Erythroblast (primary cell): ENCODE measurements at regions not wholly inside any gene's neighbourhood (a gene's known extent, or its start where the extent isn't known, plus 50 kb on each side); places are given as distances from the start of the nearest gene placed in this dataset.
"Not testable (repeated sequence)": the region's sequence is repeated elsewhere in the genome, so short reads cannot be mapped to it uniquely, and the experiment has no call there.

Experiments used
- DNase-seq, 2 experiments: peaks; one replicate each; lab custom pipeline; 2025; lab: John Stamatoyannopoulos, UW
- GATA1 ChIP-seq: IDR thresholded peaks from 2 replicates; pipeline ENCODE4 v1.6.1; 2011; ENCODE audit warnings: low read depth, mild to moderate bottlenecking, control low read depth, low read length, moderate library complexity
- POLR2A ChIP-seq: IDR thresholded peaks from 2 replicates; pipeline ENCODE4 v1.6.1; 2011; ENCODE audit warnings: mild to moderate bottlenecking, low read length

- DNase-seq = no peak
- no peak for TF ChIP-seq POLR2A
- TF ChIP-seq GATA1 = no peak
Measured at GRCh38 chr17:71740866-71741265, 380.0 kb upstream of the SOX9 start.

- TF ChIP-seq POLR2A (no peak), GATA1 (no peak)
- DNase-seq = no peak
Measured at GRCh38 chr17:71741836-71742235, 379.0 kb upstream of the SOX9 start.

- TF ChIP-seq GATA1 = no peak
- no peak for TF ChIP-seq POLR2A
- DNase-seq = no peak
Measured at GRCh38 chr17:71748872-71749271, 371.9 kb upstream of the SOX9 start.

GRCh38 chr17:71753070-71753469 is 367.8 kb upstream of the SOX9 start:
- TF ChIP-seq GATA1 = no peak
- TF ChIP-seq POLR2A = no peak
- no peak for DNase-seq

- no peak for DNase-seq
- TF ChIP-seq GATA1 = no peak
- TF ChIP-seq POLR2A = no peak
Measured at GRCh38 chr17:71757156-71757555, 363.7 kb upstream of the SOX9 start.

- no peak for DNase-seq
- TF ChIP-seq GATA1 (no peak), POLR2A (no peak)
Measured at GRCh38 chr17:71757956-71758355, 362.9 kb upstream of the SOX9 start.

GRCh38 chr17:71759422-71760060 is 361.3 kb upstream of the SOX9 start:
- no peak for DNase-seq
- no peak for TF ChIP-seq POLR2A
- TF ChIP-seq GATA1 = no peak

- DNase-seq = no peak
- no peak for TF ChIP-seq GATA1
- no peak for TF ChIP-seq POLR2A
Measured at GRCh38 chr17:71760062-71760720, 360.6 kb upstream of the SOX9 start.

- TF ChIP-seq POLR2A = no peak
- TF ChIP-seq GATA1 = no peak
- no peak for DNase-seq
Measured at GRCh38 chr17:71762526-71762925, 358.3 kb upstream of the SOX9 start.

- DNase-seq = no peak
Measured at GRCh38 chr17:71764505-71764904, 356.3 kb upstream of the SOX9 start.

GRCh38 chr17:71765437-71765836 is 355.4 kb upstream of the SOX9 start:
- no peak for DNase-seq
- no peak for TF ChIP-seq POLR2A
- no peak for TF ChIP-seq GATA1

More at GRCh38 chr17:71764505-71764904, 356.3 kb upstream of the SOX9 start:
- TF ChIP-seq GATA1 (no peak), POLR2A (no peak)

- TF ChIP-seq POLR2A = no peak
- TF ChIP-seq GATA1 = no peak
- DNase-seq = no peak
Measured at GRCh38 chr17:71769850-71770249, 351.0 kb upstream of the SOX9 start.

GRCh38 chr17:71777048-71777640 is 343.7 kb upstream of the SOX9 start:
- TF ChIP-seq GATA1 (no peak), POLR2A (no peak)
- DNase-seq = no peak

GRCh38 chr17:71779482-71779881 is 341.3 kb upstream of the SOX9 start:
- DNase-seq = no peak
- TF ChIP-seq GATA1 (no peak), POLR2A (no peak)

- TF ChIP-seq GATA1 (no peak), POLR2A (no peak)
- no peak for DNase-seq
Measured at GRCh38 chr17:71780596-71780995, 340.2 kb upstream of the SOX9 start.

- DNase-seq = not testable (repeated sequence)
Measured at GRCh38 chr17:71782021-71782420, 338.8 kb upstream of the SOX9 start.
